ENCODE measurements at regions not wholly inside any gene's neighbourhood (a gene's known extent, or its start where the extent isn't known, plus 50 kb on each side); places are given as distances from the start of the nearest gene placed in this dataset.

GRCh38 chr7:15963206-15963605, 276.7 kb upstream of the MEOX2 start:
- TF ChIP-seq, protein P1, sequence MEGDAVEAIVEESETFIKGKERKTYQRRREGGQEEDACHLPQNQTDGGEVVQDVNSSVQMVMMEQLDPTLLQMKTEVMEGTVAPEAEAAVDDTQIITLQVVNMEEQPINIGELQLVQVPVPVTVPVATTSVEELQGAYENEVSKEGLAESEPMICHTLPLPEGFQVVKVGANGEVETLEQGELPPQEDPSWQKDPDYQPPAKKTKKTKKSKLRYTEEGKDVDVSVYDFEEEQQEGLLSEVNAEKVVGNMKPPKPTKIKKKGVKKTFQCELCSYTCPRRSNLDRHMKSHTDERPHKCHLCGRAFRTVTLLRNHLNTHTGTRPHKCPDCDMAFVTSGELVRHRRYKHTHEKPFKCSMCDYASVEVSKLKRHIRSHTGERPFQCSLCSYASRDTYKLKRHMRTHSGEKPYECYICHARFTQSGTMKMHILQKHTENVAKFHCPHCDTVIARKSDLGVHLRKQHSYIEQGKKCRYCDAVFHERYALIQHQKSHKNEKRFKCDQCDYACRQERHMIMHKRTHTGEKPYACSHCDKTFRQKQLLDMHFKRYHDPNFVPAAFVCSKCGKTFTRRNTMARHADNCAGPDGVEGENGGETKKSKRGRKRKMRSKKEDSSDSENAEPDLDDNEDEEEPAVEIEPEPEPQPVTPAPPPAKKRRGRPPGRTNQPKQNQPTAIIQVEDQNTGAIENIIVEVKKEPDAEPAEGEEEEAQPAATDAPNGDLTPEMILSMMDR (conservative IDR thresholded peaks at IDR 0.05; ENCODE audit: low read depth, low read length) = no peak
- TF ChIP-seq EZH2 (IDR thresholded peaks at IDR 0.05; ENCODE audit: borderline replicate concordance, low read depth, low read length, poor library complexity, severe bottlenecking) = no peak

All from A673 (cell line).